Spleen (tissue), 7 donors: ENCODE measurements at regions not wholly inside any gene's neighbourhood (a gene's known extent, or its start where the extent isn't known, plus 50 kb on each side); places are given as distances from the start of the nearest gene placed in this dataset.

Experiments used
- CTCF ChIP-seq, 11 experiments: fragments of 200-600 bp in 7 of 11; fragments of 450-650 bp in 4 of 11; sonication (generic) in 4 of 11; IDR thresholded peaks in 8 of 11; conservative IDR thresholded peaks in 3 of 11; 1 replicate in 7 of 11; 2 replicates in 4 of 11; pipeline versions ENCODE4 v1.4.0 to v1.8.0; 2016 to 2021; ENCODE audit warnings: antibody characterized with exemption in 11 of 11, inconsistent platforms in 4 of 11, mild to moderate bottlenecking in 1 of 11
- POLR2A ChIP-seq, 3 donors: fragments of 450-650 bp; IDR thresholded peaks; one replicate each; pipeline ENCODE4 v1.5.1; 2017; ENCODE audit warnings: antibody characterized with exemption in 3 of 3, mild to moderate bottlenecking in 1 of 3
- POLR2AphosphoS5 ChIP-seq, 3 donors: sonication (generic); formaldehyde crosslinking; IDR thresholded peaks; one replicate each; pipeline ENCODE4 v1.5.1; 2017; ENCODE audit warnings: antibody characterized with exemption in 3 of 3
- donor health status: DM: no; HTN: no; CAD: no; lungs with moderate emphysema.
- donor health status: DM: no; HTN: no; CAD: no.
- donor health status: DM: no; HTN: no; CAD: no.

- no peak for TF ChIP-seq POLR2A (IDR thresholded peaks at IDR 0.05)
- TF ChIP-seq CTCF (IDR thresholded peaks at IDR 0.05 in 8 of 11, conservative IDR thresholded peaks at IDR 0.05 in 3 of 11) = no peak
- no peak for TF ChIP-seq POLR2AphosphoS5 (IDR thresholded peaks at IDR 0.05)
These were observed 104.9 kb upstream of the AGBL1 start for GRCh38 chr15:85974742-85975141.
